Uterus (tissue), 2 donors: ENCODE measurements at regions not wholly inside any gene's neighbourhood (a gene's known extent, or its start where the extent isn't known, plus 50 kb on each side); places are given as distances from the start of the nearest gene placed in this dataset.

Source experiments
- CTCF ChIP-seq, 4 experiments: fragments of 200-600 bp in 2 of 4; fragments of 450-650 bp in 2 of 4; sonication (generic) in 2 of 4; IDR thresholded peaks; one replicate each; pipeline ENCODE4 v1.5.1; 2016 to 2019; ENCODE audit warnings: antibody characterized with exemption in 4 of 4, mild to moderate bottlenecking in 2 of 4, moderate library complexity in 1 of 4
- POLR2A ChIP-seq, 2 donors: fragments of 450-650 bp; IDR thresholded peaks; one replicate each; pipeline ENCODE4 v1.6.1; 2016; ENCODE audit warnings: antibody characterized with exemption in 2 of 2, mild to moderate bottlenecking in 1 of 2, moderate library complexity in 1 of 2

- no peak for TF ChIP-seq POLR2A (IDR thresholded peaks at IDR 0.05)
- TF ChIP-seq CTCF (IDR thresholded peaks at IDR 0.05): no peak
Measured at GRCh38 chr20:50417023-50417329, 93.2 kb upstream of the PTPN1 start.
